GM19438 (cell line): ENCODE measurements at regions not wholly inside any gene's neighbourhood (a gene's known extent, or its start where the extent isn't known, plus 50 kb on each side); places are given as distances from the start of the nearest gene placed in this dataset.

Experiments used
- ATAC-seq: cut with Tn5 transposase; IDR thresholded peaks from one replicate; pipeline ENCODE4 v1.9.1; 2021; ENCODE audit warnings: low read depth; ENCODE audit not compliant: unreplicated experiment

- ATAC-seq, result no peak
These were observed 1551.8 kb downstream of the SLITRK1 start for GRCh38 chr13:82330499-82330898.

- no peak for ATAC-seq
These were observed 1559.2 kb downstream of the SLITRK1 start for GRCh38 chr13:82323101-82323500.

DNA sequence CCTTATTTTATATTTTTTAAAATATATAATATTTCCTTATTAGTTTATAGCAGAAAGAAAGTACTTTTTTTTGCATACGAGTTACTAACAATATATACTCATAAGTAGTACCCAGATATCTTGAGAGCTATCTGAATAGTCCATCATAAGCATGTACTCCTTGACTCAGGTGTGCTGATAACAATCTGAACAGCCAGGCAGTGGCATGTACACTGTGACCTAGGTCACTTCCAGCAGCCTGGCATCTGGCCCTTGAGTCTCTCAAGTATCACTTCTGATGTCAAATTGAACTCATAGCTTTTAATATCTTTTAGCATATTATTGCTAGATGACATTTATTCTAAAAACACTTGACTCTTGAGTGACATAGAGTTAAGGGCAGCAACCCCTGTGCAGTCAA, 1576.7 kb downstream of the SLITRK1 start:
- no peak for ATAC-seq

DNA sequence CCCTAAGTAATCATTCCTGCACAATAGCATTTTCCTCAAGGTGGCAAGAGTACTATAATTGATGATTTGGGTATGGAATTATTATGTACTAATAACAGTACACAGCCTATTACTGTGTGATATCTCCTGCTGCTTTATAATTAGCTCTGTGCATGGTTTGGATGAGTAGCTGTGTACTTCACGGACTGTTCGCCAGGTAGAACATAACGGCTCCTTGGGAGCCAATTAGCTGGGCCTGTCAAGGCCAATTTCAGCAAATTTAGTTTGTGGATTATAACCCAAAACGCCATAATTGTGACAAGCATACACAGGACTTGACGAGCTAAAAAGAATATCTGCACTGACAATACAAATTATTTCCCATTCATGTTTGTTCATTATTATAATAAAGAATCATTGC, 1584.2 kb downstream of the SLITRK1 start:
- no peak for ATAC-seq

DNA sequence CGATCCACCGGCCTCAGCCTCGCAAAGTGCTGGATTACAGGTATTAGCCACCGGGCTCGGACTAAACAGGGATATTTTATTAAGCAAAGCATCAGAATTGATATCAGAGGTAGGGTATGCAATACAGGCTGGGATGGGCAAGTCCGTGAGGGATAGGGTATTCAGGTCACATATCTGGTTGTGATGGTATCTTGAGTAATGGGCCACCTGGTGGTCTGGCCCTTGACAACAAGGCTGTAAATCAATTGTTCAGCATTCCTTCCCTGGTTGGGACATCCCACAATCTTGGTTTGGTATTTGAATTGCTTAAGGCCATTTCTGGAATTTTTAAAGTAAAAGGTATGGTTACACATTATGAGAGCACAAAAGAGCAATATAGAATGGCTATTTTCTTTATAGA, 1588.0 kb downstream of the SLITRK1 start:
- no peak for ATAC-seq

- ATAC-seq, result no peak
These were observed 1589.9 kb downstream of the SLITRK1 start for GRCh38 chr13:82292334-82292733.

GRCh38 chr13:82291852-82292251, 1590.4 kb downstream of the SLITRK1 start:
- no peak for ATAC-seq

DNA sequence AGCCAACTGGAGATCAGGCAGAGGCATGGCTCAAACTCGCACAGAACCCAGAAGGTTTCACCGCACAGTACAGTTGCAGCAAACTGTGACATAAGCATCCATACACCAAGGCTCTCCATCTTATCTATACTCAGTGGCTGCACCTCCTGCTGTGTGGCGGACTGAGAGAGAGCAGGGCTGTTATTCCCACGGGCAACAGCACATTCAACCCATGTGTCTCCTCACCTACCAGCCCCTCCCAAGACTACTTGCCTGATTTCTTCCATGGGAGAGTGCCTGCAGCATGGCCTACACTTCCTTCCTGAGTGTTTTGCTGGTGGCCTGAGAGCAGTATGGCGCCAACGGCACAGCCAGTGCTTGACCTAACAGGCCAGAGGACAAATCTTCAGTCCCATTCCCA, 1606.6 kb downstream of the SLITRK1 start:
- ATAC-seq, result no peak

- ATAC-seq, result no peak
These were observed 1623.0 kb downstream of the SLITRK1 start for GRCh38 chr13:82259284-82259683.

- ATAC-seq, result no peak
These were observed 1624.3 kb downstream of the SLITRK1 start for GRCh38 chr13:82257790-82258507.

- no peak for ATAC-seq
These were observed 1633.5 kb downstream of the SLITRK1 start for GRCh38 chr13:82248762-82249161.

DNA sequence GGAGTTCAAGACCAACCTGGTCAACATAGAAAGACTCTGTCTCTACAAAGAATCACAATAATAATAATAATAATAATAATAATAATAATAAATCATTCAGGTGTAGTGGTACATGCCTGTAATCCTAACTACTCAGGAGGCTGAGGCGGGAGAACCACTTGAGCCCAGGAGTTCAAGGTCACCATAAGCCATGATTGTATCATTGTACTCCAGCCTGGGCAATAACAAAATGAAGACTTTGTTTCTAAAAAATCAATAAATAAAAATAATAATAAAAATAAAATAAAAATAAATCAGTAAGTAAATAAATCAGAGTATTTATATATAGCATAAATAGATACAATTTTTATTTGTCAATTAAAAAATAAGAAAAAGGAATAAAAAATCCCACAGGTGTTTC, 1636.4 kb downstream of the SLITRK1 start:
- ATAC-seq, result no peak

DNA sequence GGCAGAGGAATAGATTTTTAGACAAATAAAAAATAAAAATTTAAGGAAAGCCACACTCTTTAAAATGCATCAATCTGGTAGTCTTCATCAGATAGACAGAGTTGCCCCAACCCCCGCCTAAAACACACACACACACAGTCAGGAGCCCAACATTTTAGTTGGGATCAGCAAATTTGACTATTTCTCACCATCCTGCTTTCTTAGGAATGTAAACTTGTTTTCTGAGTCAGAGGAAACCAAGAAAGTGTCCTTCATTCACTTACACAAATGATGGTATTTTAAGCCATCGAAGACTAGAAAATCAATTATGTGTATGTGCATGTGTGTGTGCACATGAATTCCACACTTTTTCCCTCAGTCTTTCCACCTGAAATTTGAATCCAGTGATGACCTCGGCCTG, 1657.5 kb downstream of the SLITRK1 start:
- no peak for ATAC-seq

DNA sequence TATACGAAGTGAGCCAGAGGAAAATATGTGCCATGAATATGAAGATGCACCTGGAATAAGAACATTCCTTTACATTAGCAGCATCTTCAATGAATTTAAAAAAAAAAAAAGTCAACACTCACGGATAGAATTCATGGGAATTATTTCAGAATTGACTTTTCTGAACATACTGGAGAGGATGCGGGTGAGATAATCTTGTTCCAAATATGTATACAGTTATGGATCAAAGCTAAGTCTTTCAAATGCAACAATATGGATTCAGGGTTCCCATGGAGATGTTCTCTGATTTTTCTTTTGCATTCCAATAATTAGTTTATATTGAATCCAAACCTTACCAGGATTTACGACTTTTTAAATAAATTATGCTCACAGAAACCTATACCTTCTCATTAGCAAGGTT, 1660.7 kb downstream of the SLITRK1 start:
- ATAC-seq, result no peak

DNA sequence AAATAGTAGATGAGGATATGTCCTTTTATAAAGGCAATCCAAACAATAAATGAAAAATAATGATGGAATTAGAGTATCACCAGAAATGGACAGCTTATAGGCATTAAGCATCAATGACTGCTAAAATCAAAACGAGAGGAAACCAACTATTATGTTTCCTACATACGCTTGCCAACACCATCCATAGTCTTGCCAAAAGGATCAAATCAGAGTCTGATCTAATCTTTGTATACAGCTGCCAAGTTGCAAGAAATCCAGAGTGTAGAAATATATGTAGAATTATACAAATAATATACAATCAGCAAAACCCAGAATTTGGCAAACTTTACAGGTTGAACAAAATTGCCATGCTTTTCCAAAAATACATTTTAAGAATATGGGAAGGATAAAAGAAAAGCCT, 1661.6 kb downstream of the SLITRK1 start:
- ATAC-seq, result no peak

DNA sequence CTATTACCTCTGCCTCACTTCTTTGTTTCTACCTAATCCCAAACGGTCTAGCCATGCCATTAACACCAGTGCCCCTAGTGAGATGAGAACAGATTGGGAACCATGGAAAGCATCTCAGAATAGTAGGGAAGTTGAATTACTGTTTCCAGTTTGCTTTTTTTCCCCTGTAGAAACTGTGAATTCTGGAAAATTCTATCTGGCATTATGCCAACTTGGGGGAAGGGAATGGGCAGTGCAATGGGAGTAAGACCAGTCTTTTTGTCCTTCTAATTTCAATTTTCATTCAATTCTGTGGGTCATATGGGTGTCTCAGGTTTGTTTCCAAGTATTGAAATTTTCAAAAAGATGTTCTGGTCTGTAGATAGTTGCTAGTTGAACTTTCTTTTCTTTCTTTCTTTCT, 1666.1 kb downstream of the SLITRK1 start:
- no peak for ATAC-seq

- no peak for ATAC-seq
These were observed 1667.9 kb downstream of the SLITRK1 start for GRCh38 chr13:82214341-82214740.

DNA sequence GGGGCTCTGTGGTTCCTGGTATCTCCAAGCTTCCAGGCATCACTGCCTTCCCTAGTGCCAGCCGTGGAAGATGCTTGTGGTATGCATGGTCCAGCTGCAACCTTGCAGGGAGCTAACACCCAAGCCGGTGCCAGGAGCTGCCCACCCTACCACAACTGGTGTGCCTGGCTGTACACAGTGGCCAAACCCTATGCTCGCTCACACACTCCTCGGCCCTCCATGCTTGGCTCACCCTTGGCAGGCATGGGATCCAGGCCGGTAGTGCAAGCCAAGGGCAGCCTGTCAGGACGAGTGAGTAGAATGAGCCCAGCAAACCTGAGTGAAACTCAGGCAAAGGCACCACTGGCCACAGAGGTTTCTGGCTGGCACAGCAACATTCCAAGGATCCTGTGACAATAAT, 1676.0 kb downstream of the SLITRK1 start:
- ATAC-seq, result no peak

GRCh38 chr13:82202398-82202797, 1679.9 kb downstream of the SLITRK1 start:
- no peak for ATAC-seq

DNA sequence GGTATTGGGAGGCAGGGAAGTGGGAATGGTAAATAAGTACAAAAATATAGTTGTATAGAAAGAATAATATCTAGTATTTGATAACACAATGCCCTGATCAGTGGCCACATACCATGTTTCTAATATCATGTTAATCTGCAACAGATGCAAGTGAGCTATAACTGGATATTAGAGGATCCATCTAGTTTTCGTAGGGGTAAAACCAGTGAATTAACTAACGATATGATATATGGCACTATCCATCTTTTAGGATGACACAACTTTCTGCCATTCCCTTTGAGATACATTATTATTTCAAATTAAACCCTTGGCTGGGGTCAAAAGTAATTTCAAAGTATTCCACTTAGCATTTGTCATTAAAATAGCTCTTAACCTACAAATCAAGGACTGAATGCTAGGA, 1686.2 kb downstream of the SLITRK1 start:
- no peak for ATAC-seq

- ATAC-seq, result no peak
These were observed 1695.0 kb downstream of the SLITRK1 start for GRCh38 chr13:82187227-82187626.

DNA sequence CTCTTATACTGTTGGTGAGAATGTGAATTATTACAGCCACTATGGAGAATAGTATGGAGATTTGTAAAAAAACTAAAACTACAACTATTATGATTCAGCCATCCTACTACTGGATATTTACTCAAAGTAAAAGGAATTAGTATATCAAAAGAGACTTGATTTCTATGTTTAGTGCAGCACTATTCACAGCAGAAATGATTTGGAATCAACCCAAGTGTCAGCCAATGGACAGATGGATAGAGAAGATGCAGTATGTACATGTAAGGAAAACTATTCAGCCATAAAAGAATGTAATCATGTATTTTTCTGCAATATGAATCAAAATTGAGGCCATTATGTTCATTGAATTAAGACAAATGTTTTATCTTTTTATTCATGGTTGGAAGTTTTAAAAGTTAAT, 1705.5 kb downstream of the SLITRK1 start:
- no peak for ATAC-seq
